ENCODE measurements at regions not wholly inside any gene's neighbourhood (a gene's known extent, or its start where the extent isn't known, plus 50 kb on each side); places are given as distances from the start of the nearest gene placed in this dataset.

- no peak overlapping the region for H3K4me2 ChIP-seq
- ChIA-PET POLR2A (no interaction called here), CTCF (no interaction called here)
- no peaks in the 10 kb centered on the region for H3K4me1 ChIP-seq
- TF ChIP-seq HES2 (IDR thresholded peaks at IDR 0.05): no peak
- no peak for TF ChIP-seq POLR2AphosphoS2 (conservative IDR thresholded peaks at IDR 0.05; ENCODE audit: low read length)
- no peak for TF ChIP-seq JUN (IDR thresholded peaks at IDR 0.05)
- TF ChIP-seq MAZ (IDR thresholded peaks at IDR 0.05; ENCODE audit: borderline replicate concordance, low read depth, low read length): no peak
- TF ChIP-seq SMC3 (IDR thresholded peaks at IDR 0.05): no peak
- TF ChIP-seq CBX8 (IDR thresholded peaks at IDR 0.05): no peak
- TF ChIP-seq PBX3 (IDR thresholded peaks at IDR 0.05): no peak
- no peak for TF ChIP-seq CHD4 (IDR thresholded peaks at IDR 0.05; ENCODE audit: borderline replicate concordance)
- TF ChIP-seq ELK1 (IDR thresholded peaks at IDR 0.05; ENCODE audit: low read depth, low read length): no peak
- TF ChIP-seq HOXA7 (CRISPR knock-in tag; IDR thresholded peaks at IDR 0.05): no peak
- no peak for TF ChIP-seq SREBF2 (IDR thresholded peaks at IDR 0.05)
- no peak for TF ChIP-seq BCL3 (IDR thresholded peaks at IDR 0.05)
- no peak for TF ChIP-seq MYC (IDR thresholded peaks at IDR 0.05; ENCODE audit: borderline replicate concordance, low read length)
- no peak for TF ChIP-seq TP53 (CRISPR knock-in tag; IDR thresholded peaks at IDR 0.05)
- TF ChIP-seq POLR2A (IDR thresholded peaks at IDR 0.05; ENCODE audit: low read length): no peak
- DNase-seq (ENCODE audit: low read depth in 1 of 2, low spot score in 1 of 2): no peak
- H3K9me3 ChIP-seq: no peaks in the 10 kb centered on the region
- no peak for FAIRE-seq
- H3K27ac ChIP-seq: no peak overlapping the region
- ATAC-seq: no peak
- H3K4me3 ChIP-seq: no peak overlapping the region
- 45% methylated on average over 4 of the region's 4 CpGs for WGBS (ENCODE audit: missing lambda C conversion rate)
Measured at GRCh38 chr5:24208686-24209106, 436.1 kb downstream of the CDH10 start.

GRCh38 chr5:24215114-24215513 lies 429.7 kb downstream of the CDH10 start:
- FAIRE-seq: no peak
- 51% methylated on average over 3 of the region's 3 CpGs for WGBS (ENCODE audit: missing lambda C conversion rate)
- CTCF ChIA-PET: no interaction called here

More at GRCh38 chr5:24215114-24215513, 429.7 kb downstream of the CDH10 start:
- DNase-seq (ENCODE audit: low read depth in 1 of 2, low spot score in 1 of 2) (no peak), ATAC-seq (no peak)
- POLR2A ChIA-PET: no interaction called here
- no peak overlapping the region for H3K4me3 ChIP-seq
- H3K4me2 ChIP-seq: no peak overlapping the region
- no peaks in the 10 kb centered on the region for H3K4me1 ChIP-seq
- H3K27ac ChIP-seq: no peak overlapping the region
- H3K9me3 ChIP-seq: no peaks in the 10 kb centered on the region; the same call in 2 of the 3 replicates
- TF ChIP-seq BCL3 (IDR thresholded peaks at IDR 0.05) (no peak), MAFK (IDR thresholded peaks at IDR 0.05; ENCODE audit: partially characterized antibody) (no peak), SREBF2 (IDR thresholded peaks at IDR 0.05) (no peak), TFCP2L1 (CRISPR knock-in tag; IDR thresholded peaks at IDR 0.05) (no peak), CTCF (IDR thresholded peaks at IDR 0.05) (no peak)
